HL-60 (cell line): ENCODE measurements at regions not wholly inside any gene's neighbourhood (a gene's known extent, or its start where the extent isn't known, plus 50 kb on each side); places are given as distances from the start of the nearest gene placed in this dataset.

Experiments
- CTCF ChIP-seq: IDR thresholded peaks from one replicate; pipeline ENCODE4 v1.5.1; 2011; ENCODE audit warnings: low read length, control low read depth, inconsistent platforms; ENCODE audit not compliant: insufficient read depth
- GABPA ChIP-seq: IDR thresholded peaks from 2 replicates; pipeline ENCODE4 v1.6.1; 2012; ENCODE audit warnings: low read depth
- POLR2AphosphoS5 ChIP-seq: IDR thresholded peaks from 2 replicates; pipeline ENCODE4 v1.6.1; 2012; ENCODE audit warnings: low read depth
- SPI1 ChIP-seq: IDR thresholded peaks from 2 replicates; pipeline ENCODE4 v1.6.1; 2012; ENCODE audit warnings: low read depth, mild to moderate bottlenecking, borderline replicate concordance

- no peak for TF ChIP-seq CTCF
- TF ChIP-seq POLR2AphosphoS5 = no peak
- no peak for TF ChIP-seq SPI1
- TF ChIP-seq GABPA = no peak
These were observed 114.0 kb upstream of the PLCL2 start for GRCh38 chr3:16770792-16771191.
